ENCODE measurements at regions not wholly inside any gene's neighbourhood (a gene's known extent, or its start where the extent isn't known, plus 50 kb on each side); places are given as distances from the start of the nearest gene placed in this dataset.

DNA sequence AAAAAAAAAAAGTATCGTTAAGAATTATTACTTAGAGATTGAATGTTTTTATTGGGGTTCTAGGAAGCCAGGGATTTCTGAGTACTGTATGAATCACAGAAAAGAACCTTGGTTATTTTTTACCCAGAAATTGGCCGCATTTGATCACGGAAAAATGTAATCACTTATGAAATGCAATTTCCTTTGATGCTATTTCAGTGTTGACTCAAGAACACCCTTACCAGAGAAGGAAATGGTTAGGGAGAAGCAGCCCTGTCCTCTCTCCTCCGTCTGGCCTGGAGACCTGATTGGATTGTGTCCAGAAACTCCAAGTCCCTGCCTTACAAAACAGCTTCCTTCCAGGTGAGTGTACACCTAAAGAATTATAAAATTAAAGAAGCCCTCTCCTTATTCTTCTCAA lies 116.7 kb downstream of the MED10 start:
- no peak overlapping the region for H3K4me2 ChIP-seq (ENCODE audit: low read length)
- H3K27ac ChIP-seq (ENCODE audit: low read depth, low read length, poor library complexity, severe bottlenecking) = no peak overlapping the region
- no peak overlapping the region for H3K4me3 ChIP-seq (ENCODE audit: low read depth, low read length, poor library complexity, severe bottlenecking)

DNA sequence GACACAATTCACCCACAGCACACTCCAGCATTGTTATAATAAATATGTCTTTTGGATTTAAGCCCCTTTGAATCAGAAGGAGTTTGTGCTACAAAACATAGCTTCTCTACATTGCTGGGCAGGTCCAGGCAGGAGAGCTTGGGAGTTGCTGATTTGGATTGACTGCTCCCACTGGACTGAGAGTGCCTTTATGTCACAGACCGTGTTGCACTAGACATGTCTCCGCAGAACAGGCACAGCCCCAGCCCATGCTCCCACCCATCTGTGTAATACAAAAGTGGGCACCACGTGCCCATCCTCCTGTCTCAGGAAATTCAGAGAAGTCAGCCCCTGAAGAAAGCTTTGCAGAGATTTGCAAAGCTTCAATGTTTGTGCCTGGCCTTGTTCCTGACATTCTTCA lies 117.1 kb downstream of the MED10 start:
- Histone ChIP-seq H3K9me3 (ENCODE audit: low read length) (no peaks in the 10 kb centered on the region), H3K27me3 (ENCODE audit: insufficient read depth, low read length) (peaks cover 4% of the 10 kb centered on the region; the same call in 1 of the 2 replicates), H3K36me3 (ENCODE audit: insufficient read depth, low read length) (no peaks in the 10 kb centered on the region), H3K4me3 (ENCODE audit: low read depth, low read length, poor library complexity, severe bottlenecking) (no peak overlapping the region), H3F3A (ENCODE audit: insufficient read depth, low read length) (no peaks in the 10 kb centered on the region), H4K20me1 (ENCODE audit: insufficient read depth, low read length) (no peaks in the 10 kb centered on the region), H3K4me2 (ENCODE audit: low read length) (no peak overlapping the region), H3K27ac (ENCODE audit: low read depth, low read length, poor library complexity, severe bottlenecking) (no peak overlapping the region), H2AFZ (ENCODE audit: low read length) (no peak overlapping the region), H3K9me2 (ENCODE audit: low read depth, low read length) (no peaks in the 10 kb centered on the region), H3K9ac (ENCODE audit: low read length) (no peak overlapping the region), H3K79me2 (ENCODE audit: insufficient read depth, low read length) (no peaks in the 10 kb centered on the region), H3K4me1 (ENCODE audit: insufficient read depth, low read length, severe bottlenecking) (no peaks in the 10 kb centered on the region)
- TF ChIP-seq, protein P1, sequence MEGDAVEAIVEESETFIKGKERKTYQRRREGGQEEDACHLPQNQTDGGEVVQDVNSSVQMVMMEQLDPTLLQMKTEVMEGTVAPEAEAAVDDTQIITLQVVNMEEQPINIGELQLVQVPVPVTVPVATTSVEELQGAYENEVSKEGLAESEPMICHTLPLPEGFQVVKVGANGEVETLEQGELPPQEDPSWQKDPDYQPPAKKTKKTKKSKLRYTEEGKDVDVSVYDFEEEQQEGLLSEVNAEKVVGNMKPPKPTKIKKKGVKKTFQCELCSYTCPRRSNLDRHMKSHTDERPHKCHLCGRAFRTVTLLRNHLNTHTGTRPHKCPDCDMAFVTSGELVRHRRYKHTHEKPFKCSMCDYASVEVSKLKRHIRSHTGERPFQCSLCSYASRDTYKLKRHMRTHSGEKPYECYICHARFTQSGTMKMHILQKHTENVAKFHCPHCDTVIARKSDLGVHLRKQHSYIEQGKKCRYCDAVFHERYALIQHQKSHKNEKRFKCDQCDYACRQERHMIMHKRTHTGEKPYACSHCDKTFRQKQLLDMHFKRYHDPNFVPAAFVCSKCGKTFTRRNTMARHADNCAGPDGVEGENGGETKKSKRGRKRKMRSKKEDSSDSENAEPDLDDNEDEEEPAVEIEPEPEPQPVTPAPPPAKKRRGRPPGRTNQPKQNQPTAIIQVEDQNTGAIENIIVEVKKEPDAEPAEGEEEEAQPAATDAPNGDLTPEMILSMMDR (IDR thresholded peaks at IDR 0.05; ENCODE audit: low read length) = no peak
- TF ChIP-seq EZH2 (IDR thresholded peaks at IDR 0.05; ENCODE audit: borderline replicate concordance, low read length) = no peak

More for the DNA sequence above, 116.7 kb downstream of the MED10 start:
- H3K4me1 ChIP-seq (ENCODE audit: insufficient read depth, low read length, severe bottlenecking) = no peaks in the 10 kb centered on the region
- no peaks in the 10 kb centered on the region for H4K20me1 ChIP-seq (ENCODE audit: insufficient read depth, low read length)
- no peak overlapping the region for H2AFZ ChIP-seq (ENCODE audit: low read length)
- no peaks in the 10 kb centered on the region for H3F3A ChIP-seq (ENCODE audit: insufficient read depth, low read length)
- no peaks in the 10 kb centered on the region for H3K36me3 ChIP-seq (ENCODE audit: insufficient read depth, low read length)
- no peak for TF ChIP-seq EZH2 (IDR thresholded peaks at IDR 0.05; ENCODE audit: borderline replicate concordance, low read length)
- TF ChIP-seq, protein P1 (IDR thresholded peaks at IDR 0.05; ENCODE audit: low read length) = no peak
- no peaks in the 10 kb centered on the region for H3K9me3 ChIP-seq (ENCODE audit: low read length)
- no peaks in the 10 kb centered on the region for H3K79me2 ChIP-seq (ENCODE audit: insufficient read depth, low read length)
- no peak overlapping the region for H3K9ac ChIP-seq (ENCODE audit: low read length)
- H3K27me3 ChIP-seq (ENCODE audit: insufficient read depth, low read length) = peaks cover 5% of the 10 kb centered on the region; the same call in 1 of the 2 replicates
- H3K9me2 ChIP-seq (ENCODE audit: low read depth, low read length) = no peaks in the 10 kb centered on the region

DNA sequence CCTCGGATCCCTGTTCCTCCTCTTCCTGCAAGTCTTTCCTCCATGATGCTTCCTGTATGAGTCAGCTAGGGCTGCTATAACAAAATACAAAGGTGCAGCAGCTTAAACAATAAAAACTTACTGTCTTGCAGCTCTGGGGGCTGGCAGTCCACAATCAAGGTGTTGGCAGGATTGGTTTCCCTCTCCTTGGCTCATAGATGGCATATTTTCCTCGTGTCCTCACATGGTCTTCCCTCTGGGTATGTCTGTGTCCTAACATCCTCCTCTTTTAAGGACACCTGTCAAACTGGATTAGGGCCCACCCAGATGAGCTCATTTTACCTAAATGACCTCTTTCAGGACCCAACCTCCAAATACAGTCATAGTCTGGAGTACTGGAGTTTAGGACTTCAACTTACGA lies 117.5 kb downstream of the MED10 start:
- Histone ChIP-seq H3K9ac (ENCODE audit: low read length) (no peak overlapping the region), H3K27me3 (ENCODE audit: insufficient read depth, low read length) (peaks cover under 1% of the 10 kb centered on the region; the same call in 1 of the 2 replicates), H3K4me2 (ENCODE audit: low read length) (no peak overlapping the region), H2AFZ (ENCODE audit: low read length) (no peak overlapping the region), H3K9me3 (ENCODE audit: low read length) (no peaks in the 10 kb centered on the region), H3K79me2 (ENCODE audit: insufficient read depth, low read length) (no peaks in the 10 kb centered on the region), H3K36me3 (ENCODE audit: insufficient read depth, low read length) (no peaks in the 10 kb centered on the region), H3K27ac (ENCODE audit: low read depth, low read length, poor library complexity, severe bottlenecking) (no peak overlapping the region), H3K9me2 (ENCODE audit: low read depth, low read length) (no peaks in the 10 kb centered on the region), H4K20me1 (ENCODE audit: insufficient read depth, low read length) (no peaks in the 10 kb centered on the region), H3K4me1 (ENCODE audit: insufficient read depth, low read length, severe bottlenecking) (no peaks in the 10 kb centered on the region), H3K4me3 (ENCODE audit: low read depth, low read length, poor library complexity, severe bottlenecking) (no peak overlapping the region), H3F3A (ENCODE audit: insufficient read depth, low read length) (no peaks in the 10 kb centered on the region)
- no peak for TF ChIP-seq EZH2 (IDR thresholded peaks at IDR 0.05; ENCODE audit: borderline replicate concordance, low read length)
- TF ChIP-seq, protein P1 (IDR thresholded peaks at IDR 0.05; ENCODE audit: low read length) = no peak
